Nephron progenitor cell (in vitro differentiated cells): ENCODE measurements at regions not wholly inside any gene's neighbourhood (a gene's known extent, or its start where the extent isn't known, plus 50 kb on each side); places are given as distances from the start of the nearest gene placed in this dataset.

ENCODE experiments used
- DNase-seq: peaks from one replicate; pipeline ENCODE4 v3.0.0; 2021
- H3K27ac Mint-ChIP-seq: 2 replicates; pipeline ENCODE4 v1.8.0; 2021; ENCODE audit warnings: mild to moderate bottlenecking, moderate library complexity, mixed read lengths
- H3K27me3 Mint-ChIP-seq: 2 replicates; pipeline ENCODE4 v1.8.0; 2021; ENCODE audit warnings: mild to moderate bottlenecking, low read depth, mixed read lengths; ENCODE audit not compliant: poor library complexity
- H3K36me3 Mint-ChIP-seq: 2 replicates; pipeline ENCODE4 v1.8.0; 2021; ENCODE audit warnings: low read depth, mixed read lengths
- H3K4me1 Mint-ChIP-seq: 2 replicates; pipeline ENCODE4 v1.8.0; 2021; ENCODE audit warnings: mixed read lengths
- H3K4me3 Mint-ChIP-seq: 2 replicates; pipeline ENCODE4 v1.8.0; 2021; ENCODE audit warnings: mild to moderate bottlenecking, moderate library complexity, mixed read lengths
- H3K9me3 Mint-ChIP-seq: 2 replicates; pipeline ENCODE4 v1.8.0; 2021; ENCODE audit warnings: mild to moderate bottlenecking, moderate library complexity, mixed read lengths
- TF ChIP-seq, protein P1 (sequence below): fragments of 200-600 bp; sonication (generic); IDR thresholded peaks from 2 replicates; pipeline ENCODE4 v1.5.0; 2021; ENCODE audit warnings: antibody characterized with exemption

DNA sequence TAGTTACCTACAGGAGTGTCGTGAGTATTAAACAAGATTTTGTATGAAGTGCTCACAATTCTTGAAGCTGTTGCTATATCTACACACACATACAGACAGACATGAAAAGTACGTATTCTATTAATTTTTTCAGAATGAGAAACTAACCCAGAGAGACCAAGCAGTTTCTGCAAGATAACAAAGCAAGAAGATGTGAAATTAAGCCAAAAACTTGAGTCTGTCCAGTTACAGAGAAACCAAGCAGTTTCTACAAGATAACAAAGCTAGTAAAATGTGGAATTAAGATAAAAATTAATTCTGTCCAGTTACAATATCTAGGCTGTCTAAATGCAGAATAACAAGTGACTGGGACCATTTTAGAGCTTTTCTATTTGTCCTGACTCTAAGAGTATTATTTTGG lies 132.4 kb downstream of the ALG10B start:
- Mint-ChIP-seq H3K4me1 (peaks cover 9% of the 10 kb centered on the region), H3K27ac (no peak overlapping the region), H3K4me3 (no peak overlapping the region), H3K9me3 (no peaks in the 10 kb centered on the region), H3K27me3 (no peaks in the 10 kb centered on the region), H3K36me3 (no peaks in the 10 kb centered on the region)
- TF ChIP-seq, protein P1, sequence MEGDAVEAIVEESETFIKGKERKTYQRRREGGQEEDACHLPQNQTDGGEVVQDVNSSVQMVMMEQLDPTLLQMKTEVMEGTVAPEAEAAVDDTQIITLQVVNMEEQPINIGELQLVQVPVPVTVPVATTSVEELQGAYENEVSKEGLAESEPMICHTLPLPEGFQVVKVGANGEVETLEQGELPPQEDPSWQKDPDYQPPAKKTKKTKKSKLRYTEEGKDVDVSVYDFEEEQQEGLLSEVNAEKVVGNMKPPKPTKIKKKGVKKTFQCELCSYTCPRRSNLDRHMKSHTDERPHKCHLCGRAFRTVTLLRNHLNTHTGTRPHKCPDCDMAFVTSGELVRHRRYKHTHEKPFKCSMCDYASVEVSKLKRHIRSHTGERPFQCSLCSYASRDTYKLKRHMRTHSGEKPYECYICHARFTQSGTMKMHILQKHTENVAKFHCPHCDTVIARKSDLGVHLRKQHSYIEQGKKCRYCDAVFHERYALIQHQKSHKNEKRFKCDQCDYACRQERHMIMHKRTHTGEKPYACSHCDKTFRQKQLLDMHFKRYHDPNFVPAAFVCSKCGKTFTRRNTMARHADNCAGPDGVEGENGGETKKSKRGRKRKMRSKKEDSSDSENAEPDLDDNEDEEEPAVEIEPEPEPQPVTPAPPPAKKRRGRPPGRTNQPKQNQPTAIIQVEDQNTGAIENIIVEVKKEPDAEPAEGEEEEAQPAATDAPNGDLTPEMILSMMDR = no peak
- DNase-seq = no peak

DNA sequence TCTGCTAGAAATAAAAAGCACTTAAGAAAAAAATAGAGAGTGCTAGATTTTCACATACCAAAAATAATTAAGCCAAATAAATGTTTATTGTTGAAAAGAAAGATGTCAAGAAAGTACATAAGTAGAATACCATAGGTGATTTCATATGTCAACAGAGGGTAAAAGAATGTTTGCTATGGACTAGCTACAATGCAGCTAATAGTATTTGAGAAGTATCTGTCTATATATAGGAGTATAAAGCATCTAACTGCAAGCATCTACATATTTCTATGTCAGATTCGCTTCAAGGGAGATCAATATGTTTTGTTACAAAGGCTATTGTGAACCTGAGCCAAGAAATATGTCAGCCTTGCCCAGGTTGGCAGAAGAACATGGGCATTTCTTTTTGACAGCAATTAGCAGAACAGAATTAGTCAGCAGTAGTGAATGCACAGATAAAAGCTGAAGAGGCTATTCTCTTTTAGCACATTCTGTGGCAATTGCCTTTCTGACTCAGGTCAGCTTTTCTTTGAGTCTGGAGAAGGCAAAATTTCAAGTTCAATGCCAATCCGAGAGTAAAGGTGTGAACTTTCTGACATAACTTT lies 140.1 kb downstream of the ALG10B start:
- no peak overlapping the region for H3K27ac Mint-ChIP-seq

DNA sequence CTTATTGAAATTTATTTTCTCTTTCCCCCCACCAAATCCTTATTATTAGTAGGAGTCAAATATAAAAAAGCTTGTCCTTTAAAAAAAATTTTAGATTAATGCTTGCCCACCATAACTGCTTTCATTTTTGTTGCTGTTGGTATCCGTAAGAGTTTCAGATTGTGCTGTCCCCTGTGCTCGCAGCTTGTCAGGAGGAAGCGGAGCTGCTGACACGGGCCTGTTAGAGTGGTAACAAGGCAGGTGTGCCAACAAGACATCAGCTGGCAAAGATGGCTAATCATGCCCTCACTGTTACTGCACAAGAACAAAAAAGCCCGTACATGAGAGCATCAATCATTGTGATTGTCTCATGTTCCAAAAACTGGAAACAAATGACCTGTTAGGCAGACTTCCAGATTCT lies 148.4 kb downstream of the ALG10B start:
- Mint-ChIP-seq H3K36me3 (no peaks in the 10 kb centered on the region), H3K9me3 (no peaks in the 10 kb centered on the region)

More for the DNA sequence above, 140.1 kb downstream of the ALG10B start:
- H3K36me3 Mint-ChIP-seq = no peaks in the 10 kb centered on the region
- H3K4me1 Mint-ChIP-seq = no peaks in the 10 kb centered on the region
- TF ChIP-seq, protein P1 = no peak
- DNase-seq = no peak
- H3K9me3 Mint-ChIP-seq = no peaks in the 10 kb centered on the region
- H3K4me3 Mint-ChIP-seq = no peak overlapping the region
- no peaks in the 10 kb centered on the region for H3K27me3 Mint-ChIP-seq

DNA sequence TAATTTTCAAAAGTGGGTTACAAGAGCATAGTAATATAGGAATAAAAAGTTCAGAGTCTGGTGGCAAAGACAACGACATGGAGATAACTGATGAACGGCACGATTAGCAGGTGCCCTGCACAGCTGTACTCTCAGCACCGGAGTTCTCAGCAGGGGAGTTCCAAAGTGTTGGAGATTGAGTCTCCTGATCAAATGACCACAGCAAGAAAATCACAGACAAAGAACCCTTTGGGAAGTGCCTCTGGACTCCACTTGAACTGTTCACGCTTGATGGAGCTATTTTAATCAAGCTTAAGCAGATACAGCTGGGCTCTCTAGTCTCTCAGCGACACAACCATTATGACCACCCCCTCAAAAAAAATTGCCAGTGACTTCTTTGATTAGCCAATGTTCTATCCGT lies 153.1 kb downstream of the ALG10B start:
- TF ChIP-seq, protein P1 = no peak
- Mint-ChIP-seq H3K36me3 (peaks cover 4% of the 10 kb centered on the region), H3K4me3 (no peak overlapping the region), H3K4me1 (no peaks in the 10 kb centered on the region), H3K27ac (peak overlapping the region; percentile 51), H3K9me3 (peaks cover 16% of the 10 kb centered on the region), H3K27me3 (no peaks in the 10 kb centered on the region)
- no peak for DNase-seq

More for the DNA sequence above, 148.4 kb downstream of the ALG10B start:
- H3K4me1 Mint-ChIP-seq = no peaks in the 10 kb centered on the region
- no peak for DNase-seq
- H3K27ac Mint-ChIP-seq = peak overlapping the region; percentile 62
- TF ChIP-seq, protein P1 = no peak
- no peak overlapping the region for H3K4me3 Mint-ChIP-seq
- no peaks in the 10 kb centered on the region for H3K27me3 Mint-ChIP-seq

DNA sequence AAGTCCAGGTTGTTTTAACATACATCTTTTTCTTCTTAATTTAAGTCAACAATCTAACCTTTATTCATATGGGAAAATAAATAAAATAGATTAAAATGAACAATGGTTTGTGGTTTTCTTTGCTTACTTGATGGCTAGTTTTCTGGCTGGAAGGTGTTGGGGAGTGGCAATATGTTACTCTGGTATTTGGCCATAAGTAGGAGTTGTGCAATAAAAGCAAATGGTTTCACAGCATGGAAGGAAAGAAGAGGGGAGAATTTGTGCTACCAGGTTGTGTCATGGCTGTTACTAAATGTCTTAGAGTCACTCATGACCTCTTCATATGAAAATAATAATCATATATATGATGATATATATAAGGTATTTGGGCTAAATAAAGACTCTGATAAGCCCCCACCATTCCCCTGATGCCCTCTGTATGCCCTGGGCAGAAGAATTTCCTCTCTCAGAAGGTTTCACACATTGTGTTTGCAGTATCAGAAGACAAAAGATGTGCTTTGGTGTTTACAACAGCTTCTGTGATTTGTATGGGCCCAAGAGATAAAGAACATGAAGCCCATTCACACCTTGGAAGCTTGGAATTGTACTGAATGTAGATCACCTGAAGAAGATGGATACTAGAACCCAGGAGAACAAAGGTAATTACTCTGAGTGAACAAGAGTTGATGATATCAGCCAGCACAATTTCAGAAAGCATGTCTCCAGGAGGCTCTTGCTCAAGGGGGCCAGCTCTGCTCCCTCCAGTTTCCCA lies 160.9 kb downstream of the ALG10B start:
- peaks cover 16% of the 10 kb centered on the region for H3K9me3 Mint-ChIP-seq
- TF ChIP-seq, protein P1 = no peak
- no peaks in the 10 kb centered on the region for H3K27me3 Mint-ChIP-seq
- H3K36me3 Mint-ChIP-seq = peaks cover 4% of the 10 kb centered on the region
- no peak for DNase-seq
- no peak overlapping the region for H3K4me3 Mint-ChIP-seq
- no peaks in the 10 kb centered on the region for H3K4me1 Mint-ChIP-seq
- H3K27ac Mint-ChIP-seq = no peak overlapping the region

DNA sequence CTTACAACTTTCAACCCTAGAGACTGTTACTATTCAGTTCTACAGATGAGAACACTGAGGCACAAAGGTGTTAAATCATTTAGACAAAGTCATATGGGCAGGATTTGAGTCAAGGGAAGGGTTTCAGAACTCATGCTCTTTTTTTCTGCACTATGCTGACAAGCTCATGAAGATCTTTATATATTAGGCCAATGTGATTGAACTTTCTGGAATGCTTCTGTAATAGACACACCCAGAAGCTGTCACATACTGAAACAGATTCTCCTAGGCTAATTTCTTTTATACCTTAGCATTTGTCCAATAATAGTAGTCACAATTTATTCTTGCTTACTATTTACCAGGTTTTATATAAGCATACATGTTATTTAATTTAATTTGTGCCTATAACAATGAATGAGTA lies 164.0 kb downstream of the ALG10B start:
- no peak for DNase-seq
- no peaks in the 10 kb centered on the region for H3K9me3 Mint-ChIP-seq
- TF ChIP-seq, protein P1 = no peak
- H3K4me3 Mint-ChIP-seq = no peak overlapping the region
- peaks cover 3% of the 10 kb centered on the region for H3K4me1 Mint-ChIP-seq
- H3K27ac Mint-ChIP-seq = no peak overlapping the region
- no peaks in the 10 kb centered on the region for H3K27me3 Mint-ChIP-seq
- no peaks in the 10 kb centered on the region for H3K36me3 Mint-ChIP-seq
